ENCODE measurements at regions not wholly inside any gene's neighbourhood (a gene's known extent, or its start where the extent isn't known, plus 50 kb on each side); places are given as distances from the start of the nearest gene placed in this dataset.
"Not testable (repeated sequence)": the region's sequence is repeated elsewhere in the genome, so short reads cannot be mapped to it uniquely, and the experiment has no call there.

DNA sequence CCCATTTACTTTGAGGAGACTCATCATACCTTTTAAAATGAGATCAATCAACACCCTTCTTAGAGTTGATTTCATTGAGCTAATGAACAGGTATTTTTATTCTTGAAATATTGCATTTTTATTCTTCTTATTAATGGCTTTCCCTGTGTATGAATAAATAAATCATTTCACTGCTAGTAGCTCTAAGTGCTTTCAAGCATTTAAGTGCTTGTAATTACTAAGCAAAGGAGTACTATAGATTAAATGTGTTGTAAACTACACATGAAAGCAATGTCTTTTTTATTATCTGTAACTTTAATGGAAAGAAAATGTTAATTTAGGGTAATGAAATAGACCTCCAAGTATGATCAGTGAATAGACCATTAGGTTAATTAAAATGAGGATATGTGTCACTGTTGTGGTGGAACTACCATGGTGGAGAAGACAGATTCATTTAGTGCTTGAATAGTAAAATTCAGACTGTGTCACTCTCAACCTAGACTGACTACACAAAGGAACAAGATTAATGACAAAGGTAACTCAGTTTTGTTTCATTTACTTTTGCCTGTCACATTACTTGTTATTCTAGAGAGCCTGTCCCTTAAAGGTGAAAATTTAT, 1943.5 kb downstream of the KHDRBS2 start:
- not testable (repeated sequence) for H3K4me1 Mint-ChIP-seq; H3K4ac ChIP-seq (ENCODE audit: low read depth, low read length); H2BK5ac ChIP-seq (ENCODE audit: insufficient read length, low read length); H2BK15ac ChIP-seq (ENCODE audit: low read depth, low read length); H4K91ac ChIP-seq (ENCODE audit: insufficient read length, low read depth, low read length); H2BK120ac ChIP-seq (ENCODE audit: low read depth, low read length, poor library complexity, severe bottlenecking); H3K4me1 ChIP-seq (ENCODE audit: insufficient read depth, low read length); H3K9ac ChIP-seq (ENCODE audit: extremely low read depth, insufficient read length, low read length); H3K56ac ChIP-seq (ENCODE audit: insufficient read length, low read depth, low read length); H2AFZ ChIP-seq (ENCODE audit: low read length); H3K18ac ChIP-seq (ENCODE audit: insufficient read length, low read depth, low read length); H3K27ac ChIP-seq (ENCODE audit: insufficient read length, low read depth, low read length); H3K79me2 ChIP-seq (ENCODE audit: insufficient read depth, low read length); H3K4me3 Mint-ChIP-seq; H3K23ac ChIP-seq (ENCODE audit: insufficient read length, low read depth, low read length); H3K27me3 ChIP-seq (ENCODE audit: insufficient read depth, low read length); H4K20me1 ChIP-seq (ENCODE audit: control insufficient read depth, insufficient read depth, insufficient read length); H3K27ac Mint-ChIP-seq; H2BK12ac ChIP-seq (ENCODE audit: insufficient read length, low read depth, low read length); H3K79me1 ChIP-seq (ENCODE audit: insufficient read depth, low read depth, low read length, poor library complexity, severe bottlenecking); H4K8ac ChIP-seq (replicated peaks; ENCODE audit: insufficient read length, low read depth, low read length); H4K5ac ChIP-seq (ENCODE audit: insufficient read length, low read depth, low read length); DNase-seq; H3K14ac ChIP-seq (ENCODE audit: insufficient read depth, low read length); H2AK5ac ChIP-seq (ENCODE audit: insufficient read length, low read length); H3K27me3 Mint-ChIP-seq (ENCODE audit: low read depth); H3K23me2 ChIP-seq (ENCODE audit: insufficient read length, low read depth, low read length, poor library complexity, severe bottlenecking); H3K9me3 ChIP-seq (ENCODE audit: control insufficient read depth, low read depth, low read length); H3K4me2 ChIP-seq (ENCODE audit: insufficient read depth, insufficient read length, low read length); H3T11ph ChIP-seq (ENCODE audit: low read length); H2BK20ac ChIP-seq (ENCODE audit: low read depth, low read length, poor library complexity, severe bottlenecking); H3K36me3 Mint-ChIP-seq (ENCODE audit: insufficient read depth in 1 of 3, low read depth in 3 of 3)
- peaks cover 7 to 12% of the 10 kb centered on the region in 2 experiments; a peak in 4 of 5 replicates for H3K9me3 Mint-ChIP-seq
